Fibroblast of skin of left quadriceps (primary cell): ENCODE measurements at regions not wholly inside any gene's neighbourhood (a gene's known extent, or its start where the extent isn't known, plus 50 kb on each side); places are given as distances from the start of the nearest gene placed in this dataset.
"Not testable (repeated sequence)": the region's sequence is repeated elsewhere in the genome, so short reads cannot be mapped to it uniquely, and the experiment has no call there.

Experiments
- DNase-seq, 2 experiments: peaks; one replicate each; pipeline ENCODE4 v3.0.0-alpha.2; 2013; ENCODE audit warnings: low read depth in 2 of 2

DNA sequence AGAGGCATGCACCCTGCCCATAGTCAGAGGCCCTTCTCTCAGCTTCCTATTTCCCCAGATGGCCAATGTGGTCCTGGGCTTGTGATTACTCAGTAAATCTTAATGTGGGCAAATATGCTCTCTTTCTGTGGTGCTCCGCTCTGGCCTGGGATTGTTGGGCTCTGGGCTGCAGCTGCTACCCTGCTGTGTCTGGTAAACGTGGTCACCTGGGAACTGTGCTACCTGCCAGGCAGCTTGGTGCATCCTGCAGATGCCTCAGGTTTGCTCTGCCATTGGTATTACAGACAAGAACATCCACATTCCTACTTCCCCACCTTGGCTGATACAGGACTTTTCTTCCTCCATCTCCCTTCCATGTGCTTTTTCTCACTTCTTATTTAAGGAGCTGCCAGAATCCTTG is 611.5 kb upstream of the IMPG1 start:
- DNase-seq = no peak

DNA sequence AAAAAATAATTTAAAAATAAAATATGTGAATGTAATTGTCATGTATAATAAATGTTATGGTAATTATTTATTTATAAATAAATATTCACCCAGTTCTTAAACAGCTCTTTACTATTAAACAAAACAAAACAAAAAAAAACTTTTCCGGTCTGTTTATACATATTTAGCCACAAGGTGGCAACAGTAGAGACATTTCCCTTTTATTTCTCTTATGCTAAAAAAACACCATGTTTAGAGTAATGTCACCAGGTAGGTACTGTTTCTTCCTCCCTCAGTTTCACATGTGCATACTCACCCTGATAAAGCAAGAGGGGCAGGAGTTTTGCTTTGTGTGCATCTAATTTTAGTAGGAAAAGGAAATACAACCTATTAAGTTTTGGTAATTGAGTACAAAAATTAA is 610.4 kb upstream of the IMPG1 start:
- DNase-seq = no peak

DNA sequence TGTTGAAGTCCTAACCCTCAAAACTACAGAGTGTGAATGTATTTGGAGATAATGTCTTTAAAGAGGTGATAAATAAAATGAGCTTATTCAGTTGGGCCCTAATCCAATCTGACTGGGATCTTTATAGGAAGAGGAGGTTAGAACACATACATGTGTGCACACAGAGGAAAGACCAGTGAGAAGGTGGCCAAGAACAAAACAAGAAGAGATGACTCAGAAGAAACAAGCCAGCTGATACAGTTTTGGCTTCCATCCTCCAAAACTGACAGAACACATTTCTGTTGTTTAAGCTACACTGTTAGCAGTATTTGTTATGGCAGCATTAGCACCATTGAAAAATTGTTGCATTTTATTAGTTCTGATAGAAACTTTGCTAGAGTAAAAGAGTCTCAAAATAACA is 609.3 kb upstream of the IMPG1 start:
- no peak for DNase-seq

DNA sequence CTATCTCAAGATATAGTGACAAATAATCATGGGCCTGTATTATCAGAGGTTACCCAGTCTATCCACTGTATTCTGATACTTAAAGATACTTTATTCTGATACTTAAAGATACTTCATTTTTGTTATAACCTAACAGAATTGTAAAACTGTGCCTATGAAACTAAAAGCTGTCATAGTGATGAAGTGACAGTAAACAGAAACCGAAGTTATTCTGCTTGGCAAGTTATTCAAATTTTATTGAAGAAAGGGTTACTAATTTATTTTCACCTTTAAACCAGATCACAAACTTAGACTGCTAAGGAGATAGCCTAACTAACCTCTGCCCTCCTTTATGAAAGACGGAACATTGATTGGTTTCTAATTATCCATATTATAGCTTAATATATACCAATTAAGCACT is 604.6 kb upstream of the IMPG1 start:
- no peak for DNase-seq

DNA sequence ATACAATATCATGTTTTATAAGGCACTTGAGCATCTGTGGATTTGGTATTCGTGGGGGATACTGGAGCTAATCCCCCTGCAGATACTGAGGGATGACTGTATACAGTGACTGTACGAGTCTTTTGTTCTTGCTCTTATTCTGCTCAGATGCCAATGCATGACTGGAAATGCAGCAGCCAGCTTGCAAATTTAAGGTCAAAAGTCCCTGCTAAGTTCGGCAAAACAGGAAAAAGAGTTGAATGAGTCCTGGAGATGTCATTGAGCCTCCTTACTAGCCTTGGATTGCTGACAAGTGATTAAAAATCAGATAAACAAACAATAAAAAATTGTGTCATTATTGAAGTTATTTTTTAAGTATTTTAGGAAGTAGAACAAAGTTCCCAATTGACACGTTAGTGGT is 599.3 kb upstream of the IMPG1 start:
- DNase-seq = no peak

DNA sequence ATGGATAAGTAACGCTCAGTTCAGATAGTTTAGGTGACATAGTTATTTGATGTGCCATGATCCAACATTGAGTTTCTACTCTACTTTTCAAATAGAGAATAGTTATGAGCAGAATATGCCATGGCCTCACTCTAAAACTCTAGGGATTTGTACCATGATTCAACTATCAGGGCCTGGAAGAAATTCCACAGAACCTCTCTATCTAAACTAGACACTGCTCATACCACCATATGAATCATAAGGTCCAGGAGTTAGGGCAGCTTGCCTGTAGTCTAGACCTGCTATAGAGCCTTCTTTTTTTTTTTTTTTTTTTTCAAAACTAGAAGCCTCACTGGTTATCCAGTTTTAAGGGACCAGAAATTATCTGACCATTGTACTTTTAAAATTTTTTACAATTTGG is 571.8 kb upstream of the IMPG1 start:
- no peak for DNase-seq

DNA sequence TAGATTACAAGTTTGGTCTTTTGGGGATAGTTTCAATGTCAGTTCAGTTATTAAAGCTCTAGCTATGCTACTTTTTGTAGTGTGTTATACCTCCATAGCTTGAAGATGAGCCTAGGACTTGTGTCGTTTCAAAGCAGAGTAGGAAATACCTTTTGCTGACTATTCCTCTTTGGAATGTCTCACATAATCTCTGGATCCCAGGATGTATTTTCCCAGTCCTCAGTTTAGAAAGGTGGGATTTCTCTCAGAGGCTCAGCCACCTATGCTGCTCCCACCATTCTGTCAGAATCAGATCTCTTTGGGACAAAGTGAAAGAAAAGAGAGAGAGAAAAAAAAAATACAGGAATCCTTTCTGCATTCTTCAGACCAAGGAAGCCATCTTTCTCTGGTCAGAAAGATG is 567.5 kb upstream of the IMPG1 start:
- no peak for DNase-seq

DNA sequence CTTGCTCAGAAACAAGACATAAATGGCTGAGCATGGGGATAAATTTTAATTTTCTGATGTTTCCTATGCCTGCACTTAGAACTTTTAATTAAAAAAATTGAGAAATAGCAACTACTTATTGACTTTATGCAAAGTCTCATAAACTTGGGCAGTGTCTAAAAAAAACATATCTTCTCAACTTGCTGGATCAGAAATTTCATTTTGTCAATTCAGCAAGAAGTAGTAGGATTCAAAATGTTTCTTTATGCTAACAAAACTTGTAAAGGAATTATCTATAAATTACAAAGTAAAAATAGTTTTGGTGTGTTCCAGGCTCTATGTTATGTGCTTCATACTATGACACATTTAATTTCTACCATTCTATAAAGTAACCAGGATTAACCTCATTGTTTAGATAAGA is 562.2 kb upstream of the IMPG1 start:
- DNase-seq = no peak

DNA sequence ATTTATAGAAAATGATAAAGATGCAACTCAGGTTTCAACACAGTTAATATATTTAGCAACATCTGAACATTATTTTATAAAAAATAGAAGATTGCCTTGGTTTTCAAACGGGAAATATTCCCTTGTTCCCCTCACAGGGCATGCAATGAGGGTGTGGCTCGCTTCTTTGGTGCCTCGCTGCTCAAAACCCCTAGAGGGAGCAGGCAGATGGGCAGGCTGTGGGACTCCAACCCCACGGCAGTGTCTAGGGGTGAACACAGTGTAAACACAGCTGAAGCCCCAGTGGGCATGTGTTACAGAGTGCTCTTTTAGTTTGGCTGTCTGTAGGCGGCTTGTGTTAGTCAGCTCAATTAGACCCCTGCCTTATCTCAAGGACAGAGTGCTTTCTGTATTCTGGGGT is 560.8 kb upstream of the IMPG1 start:
- no peak for DNase-seq

DNA sequence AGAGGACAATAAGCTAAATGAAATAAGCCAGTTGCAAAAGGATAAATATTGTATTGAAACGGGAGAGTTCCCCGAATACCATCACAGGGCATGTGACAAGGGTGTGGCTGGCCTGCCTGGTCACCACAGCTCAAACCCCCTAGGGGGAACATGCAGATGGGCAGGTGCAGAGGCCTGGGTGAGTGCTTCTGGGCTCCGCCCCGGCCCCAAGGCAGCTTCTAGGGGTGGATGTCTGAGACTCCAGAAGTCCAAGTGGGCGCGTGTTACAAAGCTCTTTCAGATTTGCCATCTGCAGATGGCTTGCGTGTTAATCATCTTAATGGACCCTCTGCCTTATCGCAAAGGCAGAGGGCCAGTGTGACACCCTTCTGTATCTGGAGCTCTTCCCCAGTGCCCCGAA is 559.2 kb upstream of the IMPG1 start:
- no peak for DNase-seq

DNA sequence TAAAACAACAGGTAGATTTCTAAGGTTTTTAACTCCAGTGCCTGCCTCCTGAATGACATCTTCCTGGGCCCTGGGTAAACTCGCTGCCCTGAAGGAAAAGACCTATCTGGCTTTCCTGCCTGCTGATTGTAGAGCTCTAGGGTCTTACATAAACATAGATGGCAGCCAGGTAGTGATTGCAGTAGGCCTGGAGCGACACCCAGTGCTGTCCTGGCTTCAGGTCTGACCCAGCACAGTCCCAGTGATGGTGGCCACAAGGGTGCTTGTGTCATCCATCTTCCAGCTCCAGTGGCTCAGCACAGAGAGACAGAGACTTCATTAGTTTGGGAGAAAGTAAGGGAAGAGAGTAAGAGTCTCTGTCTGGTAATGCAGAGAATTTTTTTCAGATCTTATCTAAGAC is 542.9 kb upstream of the IMPG1 start:
- no peak for DNase-seq

DNA sequence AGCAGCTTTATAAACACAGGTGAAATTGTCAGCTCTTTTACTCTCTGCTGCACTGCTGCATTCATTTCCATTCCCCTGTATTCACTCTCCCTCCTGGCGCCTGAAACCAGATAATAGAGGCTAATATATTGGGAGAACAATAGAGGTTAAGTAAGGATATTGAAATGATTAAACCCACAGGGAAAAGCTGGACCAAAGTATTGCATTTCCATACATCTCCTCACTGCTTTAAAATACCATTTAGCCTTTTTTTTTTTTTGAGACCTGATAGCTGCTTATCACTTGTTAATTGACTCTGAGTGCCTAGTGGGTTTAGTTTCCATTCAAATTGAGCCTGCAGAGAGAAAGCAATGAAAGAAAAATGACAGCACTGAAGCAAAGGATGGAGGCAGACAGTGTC is 540.5 kb upstream of the IMPG1 start:
- no peak for DNase-seq

DNA sequence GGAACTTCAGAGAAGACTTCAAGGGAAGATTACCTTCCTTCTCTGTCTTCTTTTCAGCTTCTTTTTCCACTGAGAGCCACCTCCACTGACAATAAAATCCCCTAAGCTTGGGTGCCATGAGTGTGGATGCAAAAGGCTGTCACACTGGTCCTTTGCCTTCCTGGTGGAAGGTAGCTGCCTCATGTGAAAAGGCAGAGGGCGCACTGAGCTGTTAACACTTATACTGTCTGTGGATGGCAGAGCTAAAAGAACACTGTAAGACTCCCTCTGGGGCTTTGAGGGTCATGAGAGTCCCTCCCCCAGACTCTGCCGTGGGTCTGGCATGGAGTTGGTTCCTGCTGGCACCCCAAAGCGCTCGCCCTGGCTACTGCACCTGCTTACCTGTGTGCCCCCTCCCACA is 536.7 kb upstream of the IMPG1 start:
- DNase-seq = no peak

DNA sequence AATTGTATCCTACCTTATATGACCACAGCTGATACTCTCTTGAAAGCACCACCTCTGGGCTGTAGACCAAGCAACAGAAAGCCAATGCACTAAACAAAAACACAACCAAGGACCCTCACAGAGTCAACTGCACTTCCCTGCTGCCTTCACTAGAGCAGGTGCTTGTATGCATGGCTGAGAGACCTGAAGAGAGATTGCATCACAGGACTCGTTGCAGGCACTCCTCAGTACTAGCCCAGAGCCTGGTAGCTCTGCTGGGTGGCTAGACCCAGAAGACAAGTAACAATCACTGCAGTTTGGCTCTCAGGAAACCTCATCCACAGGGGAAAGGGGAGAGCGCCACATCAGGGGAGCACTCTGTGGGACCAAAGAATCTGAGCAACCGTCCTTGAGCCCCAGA is 521.6 kb upstream of the IMPG1 start:
- DNase-seq = no peak

DNA sequence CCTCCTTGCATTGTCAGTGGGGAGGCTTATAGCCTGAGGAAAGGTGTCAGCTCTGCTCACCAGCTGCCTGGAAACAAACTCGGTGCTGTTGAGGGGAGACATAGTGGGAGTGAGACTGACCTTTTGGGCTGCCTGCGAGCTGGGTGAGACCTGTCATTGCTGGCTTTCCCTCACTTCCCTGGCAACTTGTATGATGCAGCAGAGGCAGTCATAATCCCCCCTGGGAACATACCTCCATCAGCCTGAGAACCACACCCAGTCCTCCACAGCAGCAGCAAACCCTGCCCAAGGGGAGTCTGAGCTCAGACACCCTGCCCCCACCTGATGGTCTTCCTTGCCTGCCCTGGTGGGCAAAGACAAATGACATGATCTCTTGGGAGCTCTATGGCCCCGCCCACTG is 521.2 kb upstream of the IMPG1 start:
- DNase-seq = no peak

DNA sequence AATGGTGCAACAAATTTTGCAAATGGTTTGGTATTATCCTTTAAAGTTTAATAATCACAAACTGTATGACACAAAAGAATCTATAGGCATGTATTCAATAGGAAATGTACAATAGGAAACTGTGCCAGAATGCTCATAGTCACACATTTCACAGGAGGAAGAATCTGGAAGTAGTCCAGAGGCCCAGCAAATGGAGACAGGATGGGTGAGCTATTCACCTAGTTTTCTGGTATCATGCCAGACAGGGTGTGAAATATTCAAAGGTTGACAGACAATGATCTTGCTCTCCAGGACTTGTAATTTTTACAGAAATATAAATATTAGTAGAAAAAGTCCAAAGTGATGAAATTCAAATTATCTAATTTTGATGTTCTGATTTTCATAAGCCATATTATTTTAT is 520.1 kb upstream of the IMPG1 start:
- no peak for DNase-seq

DNA sequence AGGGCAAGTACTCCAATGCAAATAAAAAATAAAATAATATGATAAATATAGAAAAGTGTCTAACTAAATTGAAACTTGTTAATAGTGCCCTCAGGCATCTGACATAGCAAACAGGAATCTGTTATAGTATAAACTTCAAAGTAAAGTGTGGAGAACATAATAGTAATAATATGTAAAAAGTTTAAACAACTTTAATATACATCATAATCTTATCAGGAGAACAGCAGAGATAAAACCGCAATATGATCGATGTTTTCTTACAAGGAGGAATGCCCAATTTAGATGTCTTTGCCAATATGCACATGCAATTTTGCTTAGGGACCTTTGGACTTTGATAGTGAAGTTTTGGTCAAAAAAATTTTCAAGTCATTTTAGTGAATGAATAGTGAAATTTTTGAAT is 514.8 kb upstream of the IMPG1 start:
- no peak for DNase-seq

DNA sequence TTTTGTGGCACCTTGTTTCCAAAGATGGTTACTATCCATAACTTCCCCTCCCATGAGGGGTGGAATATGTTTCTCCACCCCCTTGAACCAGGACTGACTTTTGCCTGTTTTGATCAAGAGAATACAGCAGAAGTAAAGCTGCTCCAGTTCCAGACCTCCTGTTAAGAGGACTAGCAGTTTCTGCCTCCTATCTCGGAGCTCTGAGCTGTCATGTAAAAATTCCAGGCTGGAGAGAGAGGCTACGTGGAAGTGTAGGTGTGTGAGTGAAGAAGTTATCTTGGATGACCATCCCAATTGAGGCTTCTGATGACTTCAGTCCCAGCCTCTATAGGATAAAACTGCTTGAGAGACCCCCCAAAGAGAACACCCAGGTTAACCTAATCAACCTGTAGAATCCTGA is 511.7 kb upstream of the IMPG1 start:
- DNase-seq = no peak

DNA sequence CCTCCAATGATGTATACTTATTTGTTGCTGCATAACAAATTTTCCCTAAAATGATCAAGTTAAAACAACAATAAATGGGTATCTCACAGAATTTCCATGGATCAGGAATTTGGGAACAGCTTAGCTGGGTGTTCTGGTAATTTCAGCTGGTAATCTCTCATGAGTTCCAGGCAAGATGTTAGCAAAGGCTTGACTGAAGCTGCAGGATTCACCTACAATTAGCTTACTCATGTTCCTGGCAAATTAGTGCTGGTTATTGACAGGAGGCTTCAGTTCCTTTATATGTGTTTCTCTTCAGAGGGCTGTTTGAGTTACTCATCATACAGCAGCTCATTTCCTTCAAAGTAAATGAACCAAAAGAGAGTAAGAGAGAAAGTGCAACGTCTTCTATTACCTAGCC is 506.3 kb upstream of the IMPG1 start:
- no peak for DNase-seq

DNA sequence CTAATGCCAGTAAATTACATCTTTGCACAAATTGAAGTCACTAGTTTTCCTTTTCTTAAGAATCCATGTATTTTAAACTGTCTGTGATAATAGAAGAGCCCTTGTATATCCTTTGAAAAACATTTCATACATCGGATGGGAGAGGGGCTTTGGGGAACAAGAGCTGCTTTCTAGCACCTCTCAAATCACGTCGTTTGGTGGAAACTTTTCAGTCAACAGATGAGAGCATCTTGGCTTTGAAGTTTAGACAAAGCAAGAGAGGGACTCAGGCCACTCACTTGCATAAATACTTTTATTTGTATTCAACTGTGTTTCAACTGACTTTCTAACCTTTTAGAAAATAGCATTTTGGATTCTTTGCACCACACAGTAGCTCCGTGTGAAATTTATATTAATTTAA is 502.3 kb upstream of the IMPG1 start:
- DNase-seq = no peak

DNA sequence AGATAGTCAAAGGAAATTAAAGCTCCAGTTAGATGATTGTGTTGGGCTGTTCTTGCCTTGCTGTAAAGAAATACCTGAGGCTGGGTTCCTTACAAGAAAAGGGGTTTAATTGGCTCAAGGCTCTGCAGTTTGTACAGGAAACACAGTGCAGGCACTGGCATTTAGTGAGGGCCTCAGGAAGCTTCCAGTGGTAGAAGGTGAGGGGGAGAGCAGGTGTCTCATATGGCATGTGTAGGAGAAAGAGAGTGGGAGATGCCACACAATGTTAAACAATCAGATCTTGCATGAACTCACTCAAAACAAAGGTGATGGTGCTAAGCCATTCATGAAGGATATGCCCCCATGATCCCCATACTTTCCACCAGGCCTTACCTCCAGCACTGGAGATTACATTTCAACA is 493.5 kb upstream of the IMPG1 start:
- DNase-seq = no peak

DNA sequence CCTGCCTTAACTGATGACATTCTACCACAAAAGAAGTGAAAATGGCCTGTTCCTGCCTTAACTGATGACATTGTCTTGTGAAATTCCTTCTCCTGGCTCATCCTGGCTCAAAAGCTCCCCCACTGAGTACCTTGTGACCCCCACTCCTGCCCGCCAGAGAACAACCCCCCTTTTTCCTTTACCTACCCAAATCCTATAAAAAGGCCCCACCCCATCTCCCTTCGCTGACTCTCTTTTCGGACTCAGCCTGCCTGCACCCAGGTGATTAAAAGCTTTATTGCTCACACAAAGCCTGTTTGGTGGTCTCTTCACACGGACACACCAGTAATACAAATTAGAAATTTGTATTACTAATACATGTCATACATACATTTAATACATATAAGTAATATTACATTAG is 489.9 kb upstream of the IMPG1 start:
- DNase-seq = not testable (repeated sequence)

DNA sequence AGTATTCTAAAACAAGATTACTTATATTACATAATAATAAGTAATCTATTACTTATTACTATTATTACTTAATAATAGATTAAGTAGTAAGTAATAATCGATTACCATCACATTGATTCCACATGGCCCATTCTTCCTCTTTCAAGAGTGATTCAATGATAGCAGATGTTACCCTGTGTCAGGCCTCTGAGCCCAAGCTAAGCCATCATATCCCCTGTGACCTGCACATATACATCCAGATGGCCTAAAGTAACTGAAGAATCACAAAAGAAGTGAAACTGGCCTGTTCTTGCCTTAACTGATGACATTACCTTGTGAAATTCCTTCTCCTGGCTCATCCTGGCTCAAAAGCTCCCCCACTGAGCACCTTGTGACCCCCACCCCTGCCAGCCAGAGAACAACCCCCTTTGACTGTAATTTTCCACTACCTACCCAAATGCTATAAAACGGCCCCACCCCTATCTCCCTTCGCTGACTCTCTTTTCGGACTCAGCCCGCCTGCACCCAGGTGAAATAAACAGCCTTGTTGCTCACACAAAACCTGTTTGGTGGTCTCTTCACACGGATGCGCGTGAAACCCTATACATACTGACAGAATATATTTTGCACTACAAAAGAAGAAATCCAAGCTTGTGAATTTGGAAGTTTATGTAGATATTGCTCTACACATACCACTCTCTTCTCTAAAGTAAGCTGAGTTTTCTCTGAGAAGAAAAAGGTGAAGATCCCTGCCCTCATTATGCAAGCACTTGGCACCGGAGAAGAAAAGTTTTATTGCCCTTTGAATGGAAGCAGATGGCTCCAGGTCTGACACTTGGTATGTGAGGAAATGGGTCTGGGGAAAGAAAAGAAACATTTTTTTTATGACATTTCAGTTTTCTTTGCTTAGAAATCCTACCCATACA is 488.6 kb upstream of the IMPG1 start:
- DNase-seq = not testable (repeated sequence)

DNA sequence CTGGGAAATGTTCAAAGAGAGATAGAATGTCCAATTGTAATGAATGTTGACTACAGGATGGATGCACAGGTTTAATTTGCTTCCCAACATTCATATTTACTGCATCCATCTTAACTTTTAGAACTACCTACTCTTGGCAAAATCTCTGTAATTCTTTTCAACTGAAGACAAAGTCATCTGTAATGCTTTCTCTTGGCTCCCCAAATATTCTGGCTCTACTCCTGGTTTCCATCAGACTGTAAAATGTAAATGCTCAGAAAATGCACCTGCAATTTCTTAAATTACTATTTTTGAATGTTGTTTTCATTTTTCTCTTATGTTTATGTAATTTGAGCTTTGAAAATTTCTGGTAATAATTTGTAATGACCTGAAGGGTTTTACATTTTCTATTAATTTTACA is 480.8 kb upstream of the IMPG1 start:
- no peak for DNase-seq
